Transverse colon (tissue), 4 donors: ENCODE measurements at regions not wholly inside any gene's neighbourhood (a gene's known extent, or its start where the extent isn't known, plus 50 kb on each side); places are given as distances from the start of the nearest gene placed in this dataset.

Experiments used
- DNase-seq: peaks from one replicate; pipeline ENCODE4 v3.0.0-alpha.2; 2019
- H3K27ac ChIP-seq, 4 donors: fragments of 200-600 bp; sonication (generic); 2 replicates each; pipeline ENCODE4 v1.5.1; 2016 to 2018; ENCODE audit warnings: inconsistent platforms in 4 of 4
- H3K27me3 ChIP-seq: fragments of 200-600 bp; sonication (generic); 2 replicates; pipeline ENCODE4 v1.5.1; 2017; ENCODE audit warnings: inconsistent platforms
- H3K36me3 ChIP-seq, 4 donors: fragments of 200-600 bp; sonication (generic); 2 replicates each; pipeline ENCODE4 v1.5.1; 2017 to 2019; ENCODE audit warnings: inconsistent platforms in 4 of 4
- H3K4me1 ChIP-seq, 4 donors: fragments of 200-600 bp; sonication (generic); 2 replicates each; pipeline ENCODE4 v1.5.1; 2017 to 2020; ENCODE audit warnings: inconsistent platforms in 4 of 4
- H3K4me3 ChIP-seq, 4 donors: fragments of 200-600 bp; sonication (generic); 1 replicate in 1 of 4; 2 replicates in 3 of 4; pipeline versions ENCODE4 v1.5.1 to v1.6.1; 2017 to 2019; ENCODE audit warnings: inconsistent platforms in 4 of 4
- H3K9me3 ChIP-seq, 2 donors: fragments of 200-600 bp; sonication (generic); 2 replicates each; pipeline ENCODE4 v1.5.1; 2017 to 2019; ENCODE audit warnings: inconsistent platforms in 2 of 2
- EP300 ChIP-seq: sonication (generic); formaldehyde crosslinking; IDR thresholded peaks from one replicate; pipeline ENCODE4 v1.6.1; 2017; ENCODE audit warnings: antibody characterized with exemption, low read depth
- POLR2A ChIP-seq: fragments of 450-650 bp; IDR thresholded peaks from one replicate; pipeline ENCODE4 v1.6.1; 2016; ENCODE audit warnings: antibody characterized with exemption, mild to moderate bottlenecking, moderate library complexity
- POLR2AphosphoS5 ChIP-seq, 3 donors: sonication (generic); formaldehyde crosslinking; IDR thresholded peaks; one replicate each; pipeline ENCODE4 v1.6.1; 2016; ENCODE audit warnings: antibody characterized with exemption in 3 of 3
- WGBS, 2 donors: methylation state at CpG; one replicate each; pipeline ENCODE4 v1.1.5; 2018; ENCODE audit warnings: low coverage in 1 of 2; 5-methylcytosine and 5-hydroxymethylcytosine counted together
- in situ Hi-C, 4 donors: fragments of 200-750 bp; cut with MboI; loops; one replicate each; pipeline versions ENCODE4 v1.15.0 to v1.15.1; 2017; ENCODE audit warnings: low sequenced_read_pairs in 3 of 4, low pct_ligation_motif_present in 1 of 4, low pct_unique_long_range_greater_than_20kb in 1 of 4
- intact Hi-C: fragments of 100-400 bp; cut with DNase I; formaldehyde crosslinking; loops from one replicate; pipeline ENCODE4 v1.15.1; 2023; ENCODE audit warnings: low total_unique reads
- TF ChIP-seq, protein P1 (sequence below), 5 experiments: fragments of 200-600 bp in 3 of 5; fragments of 450-650 bp in 2 of 5; sonication (generic) in 3 of 5; IDR thresholded peaks; 1 replicate in 2 of 5; 2 replicates in 3 of 5; pipeline ENCODE4 v1.5.1; 2016 to 2017; ENCODE audit warnings: antibody characterized with exemption in 5 of 5, inconsistent platforms in 3 of 5, mild to moderate bottlenecking in 2 of 5, moderate library complexity in 1 of 5

DNA sequence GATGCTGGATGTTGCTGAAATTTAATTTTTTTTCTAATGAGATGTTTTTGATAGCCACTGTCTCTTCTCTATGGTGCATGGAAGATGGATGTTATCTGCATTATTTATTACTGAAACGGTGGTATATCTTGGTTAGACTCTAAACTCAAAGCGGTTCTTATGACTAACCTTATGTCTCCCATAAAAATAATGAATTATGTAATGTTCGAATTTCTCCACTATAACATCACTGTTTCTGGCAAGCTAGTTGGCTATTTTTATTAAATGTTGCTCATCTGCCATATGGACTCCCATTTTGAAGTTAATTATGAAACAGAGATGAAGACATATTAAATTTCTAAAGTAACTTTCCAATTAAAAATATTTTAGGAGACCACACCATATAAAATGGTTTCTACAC is 808.6 kb upstream of the ADGRL4 start:
- no peak for TF ChIP-seq POLR2A
- no peak for TF ChIP-seq EP300
- TF ChIP-seq, protein P1, sequence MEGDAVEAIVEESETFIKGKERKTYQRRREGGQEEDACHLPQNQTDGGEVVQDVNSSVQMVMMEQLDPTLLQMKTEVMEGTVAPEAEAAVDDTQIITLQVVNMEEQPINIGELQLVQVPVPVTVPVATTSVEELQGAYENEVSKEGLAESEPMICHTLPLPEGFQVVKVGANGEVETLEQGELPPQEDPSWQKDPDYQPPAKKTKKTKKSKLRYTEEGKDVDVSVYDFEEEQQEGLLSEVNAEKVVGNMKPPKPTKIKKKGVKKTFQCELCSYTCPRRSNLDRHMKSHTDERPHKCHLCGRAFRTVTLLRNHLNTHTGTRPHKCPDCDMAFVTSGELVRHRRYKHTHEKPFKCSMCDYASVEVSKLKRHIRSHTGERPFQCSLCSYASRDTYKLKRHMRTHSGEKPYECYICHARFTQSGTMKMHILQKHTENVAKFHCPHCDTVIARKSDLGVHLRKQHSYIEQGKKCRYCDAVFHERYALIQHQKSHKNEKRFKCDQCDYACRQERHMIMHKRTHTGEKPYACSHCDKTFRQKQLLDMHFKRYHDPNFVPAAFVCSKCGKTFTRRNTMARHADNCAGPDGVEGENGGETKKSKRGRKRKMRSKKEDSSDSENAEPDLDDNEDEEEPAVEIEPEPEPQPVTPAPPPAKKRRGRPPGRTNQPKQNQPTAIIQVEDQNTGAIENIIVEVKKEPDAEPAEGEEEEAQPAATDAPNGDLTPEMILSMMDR (IDR thresholded peaks at IDR 0.05): no peak
- TF ChIP-seq POLR2AphosphoS5 (IDR thresholded peaks at IDR 0.05): no peak
- DNase-seq: no peak
- Histone ChIP-seq H3K27me3 (no peaks in the 10 kb centered on the region), H3K4me3 (no peak overlapping the region), H3K27ac (no peak overlapping the region), H3K4me1 (no peaks in the 10 kb centered on the region), H3K9me3 (no peaks in the 10 kb centered on the region), H3K36me3 (no peaks in the 10 kb centered on the region)
- in situ Hi-C loops: no loop called here
- WGBS, 2 donors: 69 to 77% methylated on average over 3 of the region's 3 CpGs
- intact Hi-C loops: no loop called here

DNA sequence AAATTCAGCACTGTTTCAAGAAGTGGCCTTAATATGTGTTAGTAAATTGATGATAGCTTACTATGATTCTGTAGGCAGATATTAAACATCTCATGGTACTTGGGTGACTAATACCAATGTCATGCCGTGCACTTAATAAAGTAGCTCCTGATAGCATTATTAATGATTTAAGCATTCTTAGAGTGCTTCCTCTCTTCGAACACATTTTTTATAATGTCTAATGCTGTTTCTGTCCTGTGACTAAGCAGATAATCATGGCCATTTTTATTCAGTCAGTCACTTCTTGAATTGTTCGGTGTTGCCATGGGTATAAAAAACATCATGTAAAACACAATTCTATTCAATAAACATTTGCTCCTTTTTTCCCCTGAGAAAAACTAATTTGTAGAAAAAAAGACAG is 804.6 kb upstream of the ADGRL4 start:
- intact Hi-C loops (no loop called here), in situ Hi-C loops (no loop called here)
- no peaks in the 10 kb centered on the region for H3K36me3 ChIP-seq
- 59 to 73% methylated on average over 3 of the region's 3 CpGs for WGBS, 2 donors
- DNase-seq: no peak
- no peaks in the 10 kb centered on the region for H3K9me3 ChIP-seq
- H3K27me3 ChIP-seq: no peaks in the 10 kb centered on the region
- no peaks in the 10 kb centered on the region for H3K4me1 ChIP-seq
- no peak overlapping the region for H3K27ac ChIP-seq
- TF ChIP-seq POLR2AphosphoS5 (IDR thresholded peaks at IDR 0.05): no peak
- no peak for TF ChIP-seq EP300
- TF ChIP-seq POLR2A: no peak
- TF ChIP-seq, protein P1 (IDR thresholded peaks at IDR 0.05): no peak
- H3K4me3 ChIP-seq: no peak overlapping the region

DNA sequence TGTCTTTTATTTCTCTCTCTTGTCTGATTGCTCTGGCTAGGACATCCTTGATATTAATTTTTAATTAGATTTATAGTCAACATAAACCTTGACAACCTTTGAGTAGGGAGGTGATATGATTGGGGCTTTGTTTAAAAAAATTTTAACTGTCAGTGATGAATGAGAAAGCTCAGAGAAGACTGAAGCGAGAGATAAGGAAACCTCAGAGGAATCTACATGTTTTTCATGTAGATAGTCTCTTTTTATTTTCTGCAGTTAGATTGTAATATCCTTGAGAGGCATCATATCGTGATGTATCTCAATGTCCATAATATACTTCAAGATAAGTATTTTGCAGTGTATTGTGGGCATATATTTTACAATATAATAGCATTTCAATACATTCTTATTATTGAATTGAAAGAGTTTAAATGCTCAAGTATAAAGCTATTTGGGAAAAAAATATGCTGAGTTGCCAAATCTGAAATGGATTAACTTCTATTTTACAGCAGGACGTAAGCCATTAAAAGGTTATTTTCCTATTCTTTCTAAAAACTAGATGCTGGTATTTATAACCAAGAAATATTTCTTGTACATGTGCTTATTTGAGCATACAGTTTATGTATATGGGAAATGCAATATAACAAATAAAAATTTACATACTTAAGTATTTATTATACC is 802.4 kb upstream of the ADGRL4 start:
- 82 to 90% methylated on average over 3 of the region's 3 CpGs for WGBS, 2 donors
- in situ Hi-C loops: no loop called here
- TF ChIP-seq POLR2AphosphoS5 (IDR thresholded peaks at IDR 0.05): no peak
- TF ChIP-seq EP300: no peak
- TF ChIP-seq POLR2A: no peak
- TF ChIP-seq, protein P1 (IDR thresholded peaks at IDR 0.05): no peak
- Histone ChIP-seq H3K27ac (no peak overlapping the region), H3K4me1 (no peaks in the 10 kb centered on the region), H3K36me3 (no peaks in the 10 kb centered on the region), H3K9me3 (no peaks in the 10 kb centered on the region), H3K27me3 (no peaks in the 10 kb centered on the region), H3K4me3 (no peak overlapping the region)
- DNase-seq: no peak
- intact Hi-C loops: no loop called here

DNA sequence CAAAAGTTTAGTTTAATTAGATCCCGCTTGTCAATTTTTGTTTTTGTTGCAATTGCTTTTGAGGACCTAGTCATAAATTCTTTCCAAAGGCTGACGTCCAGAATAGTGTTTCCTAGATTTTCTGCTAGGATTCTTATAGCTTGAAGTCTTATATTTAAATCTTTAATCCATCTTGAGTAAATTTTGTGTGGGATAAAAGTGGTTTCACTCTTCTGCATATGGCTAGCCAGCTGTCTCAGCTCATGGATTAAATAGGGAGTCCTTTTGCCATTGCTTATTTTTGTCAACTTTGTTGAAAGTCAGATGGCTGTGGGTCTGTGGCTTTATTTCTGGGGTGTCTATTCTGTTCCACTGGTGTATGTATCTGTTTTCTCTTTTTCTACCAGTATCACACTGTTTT is 801.3 kb upstream of the ADGRL4 start:
- TF ChIP-seq EP300 (no peak), POLR2A (no peak), POLR2AphosphoS5 (IDR thresholded peaks at IDR 0.05) (no peak)
- TF ChIP-seq, protein P1 (IDR thresholded peaks at IDR 0.05): no peak
- H3K4me3 ChIP-seq: no peak overlapping the region
- DNase-seq: no peak
- WGBS, 2 donors: 64 to 69% methylated on average over 2 of the region's 2 CpGs
- no peak overlapping the region for H3K27ac ChIP-seq
- intact Hi-C loops: no loop called here
- H3K36me3 ChIP-seq: no peaks in the 10 kb centered on the region
- in situ Hi-C loops: no loop called here
- no peaks in the 10 kb centered on the region for H3K27me3 ChIP-seq
- H3K9me3 ChIP-seq: no peaks in the 10 kb centered on the region
- no peaks in the 10 kb centered on the region for H3K4me1 ChIP-seq
